HG03196 (cell line): ENCODE measurements at regions not wholly inside any gene's neighbourhood (a gene's known extent, or its start where the extent isn't known, plus 50 kb on each side); places are given as distances from the start of the nearest gene placed in this dataset.

Experiments
- ATAC-seq: cut with Tn5 transposase; IDR thresholded peaks from one replicate; pipeline ENCODE4 v1.9.1; 2021; ENCODE audit not compliant: unreplicated experiment

DNA sequence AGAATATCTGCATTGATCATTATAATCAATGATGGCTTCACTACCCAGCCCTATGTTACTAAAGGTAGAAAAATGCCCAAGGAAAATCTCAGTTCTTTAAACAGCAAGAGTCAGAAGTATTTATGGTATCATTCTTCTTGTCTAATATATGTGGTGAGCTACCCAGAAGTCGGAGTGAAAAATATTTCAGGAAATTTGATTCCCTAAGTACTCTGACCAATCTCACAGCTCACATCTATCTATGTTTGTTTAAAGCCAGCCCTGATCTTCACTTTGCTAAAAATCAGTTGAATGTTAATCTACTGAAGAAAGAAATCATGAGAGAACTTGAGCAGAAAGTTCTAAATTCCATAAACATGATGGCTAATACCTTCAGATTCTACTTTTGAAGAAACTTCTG is 522.9 kb upstream of the SLIT2 start:
- ATAC-seq = no peak

GRCh38 chr4:19727141-19727540 is 524.6 kb upstream of the SLIT2 start:
- no peak for ATAC-seq

GRCh38 chr4:19725130-19725529 is 526.6 kb upstream of the SLIT2 start:
- no peak for ATAC-seq

GRCh38 chr4:19722404-19722803 is 529.3 kb upstream of the SLIT2 start:
- ATAC-seq = no peak

DNA sequence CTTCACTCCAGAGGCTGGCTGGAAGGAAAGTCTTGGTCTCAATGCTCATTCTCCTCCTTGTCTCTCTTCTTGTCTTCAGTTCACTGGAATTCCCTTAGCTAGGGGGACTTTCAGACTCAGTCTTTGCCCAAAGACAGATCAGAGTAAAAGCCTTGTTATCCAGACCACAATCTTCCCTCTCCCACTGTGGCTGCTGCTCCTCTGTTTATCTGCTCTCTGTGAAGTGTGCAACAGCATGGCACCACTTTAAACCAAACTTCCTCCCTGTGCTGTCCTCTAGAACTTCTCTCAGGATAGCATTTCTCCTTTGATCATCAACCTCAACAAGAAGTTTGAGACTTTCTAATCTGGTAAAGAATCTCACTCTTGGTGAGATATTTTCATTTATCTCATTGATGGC is 530.1 kb upstream of the SLIT2 start:
- ATAC-seq = no peak

GRCh38 chr4:19720610-19721009 is 531.1 kb upstream of the SLIT2 start:
- no peak for ATAC-seq

- no peak for ATAC-seq
Observed at GRCh38 chr4:19720190-19720589, 531.5 kb upstream of the SLIT2 start.

- ATAC-seq = no peak
Observed at GRCh38 chr4:19711871-19712270, 539.8 kb upstream of the SLIT2 start.

DNA sequence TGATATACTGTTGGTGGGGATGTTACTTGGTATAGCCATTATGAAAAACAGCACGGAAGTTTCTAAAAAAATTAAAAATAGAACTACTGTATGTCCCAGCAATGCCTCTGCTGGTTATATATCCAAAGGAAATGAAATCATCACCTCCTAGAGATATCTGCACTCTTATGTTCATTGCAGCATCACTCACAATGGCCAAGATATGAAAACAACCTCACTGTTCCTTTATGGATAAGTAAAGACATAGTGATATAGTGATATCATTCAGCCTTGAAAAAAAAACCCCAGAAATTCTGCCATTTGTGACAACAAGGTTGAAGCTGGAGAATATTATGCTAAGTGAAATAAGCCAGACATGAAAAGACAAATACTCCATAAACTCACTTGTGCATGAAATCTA is 543.8 kb upstream of the SLIT2 start:
- no peak for ATAC-seq

DNA sequence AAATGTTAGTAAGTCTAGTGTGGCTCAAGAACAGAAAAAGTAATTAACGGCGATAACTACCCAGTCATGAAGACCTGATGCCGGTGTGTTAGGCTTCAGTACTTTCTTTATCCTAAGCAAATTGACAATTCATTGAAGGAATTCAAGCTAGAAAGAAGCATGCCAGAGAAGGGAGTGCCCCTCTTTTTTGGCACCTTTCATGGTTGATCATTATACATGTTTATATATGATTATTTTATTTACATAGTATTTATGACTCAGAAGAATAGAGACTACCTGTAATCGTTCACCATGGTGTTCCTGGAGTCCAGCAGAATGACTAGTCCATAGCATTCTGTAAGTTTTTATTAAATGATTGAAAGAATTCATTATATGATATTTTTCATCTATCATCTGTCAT is 548.3 kb upstream of the SLIT2 start:
- ATAC-seq = no peak

- no peak for ATAC-seq
Observed at GRCh38 chr4:19700992-19701391, 550.7 kb upstream of the SLIT2 start.

- ATAC-seq = no peak
Observed at GRCh38 chr4:19698961-19699360, 552.7 kb upstream of the SLIT2 start.

- no peak for ATAC-seq
Observed at GRCh38 chr4:19694812-19695211, 556.9 kb upstream of the SLIT2 start.

DNA sequence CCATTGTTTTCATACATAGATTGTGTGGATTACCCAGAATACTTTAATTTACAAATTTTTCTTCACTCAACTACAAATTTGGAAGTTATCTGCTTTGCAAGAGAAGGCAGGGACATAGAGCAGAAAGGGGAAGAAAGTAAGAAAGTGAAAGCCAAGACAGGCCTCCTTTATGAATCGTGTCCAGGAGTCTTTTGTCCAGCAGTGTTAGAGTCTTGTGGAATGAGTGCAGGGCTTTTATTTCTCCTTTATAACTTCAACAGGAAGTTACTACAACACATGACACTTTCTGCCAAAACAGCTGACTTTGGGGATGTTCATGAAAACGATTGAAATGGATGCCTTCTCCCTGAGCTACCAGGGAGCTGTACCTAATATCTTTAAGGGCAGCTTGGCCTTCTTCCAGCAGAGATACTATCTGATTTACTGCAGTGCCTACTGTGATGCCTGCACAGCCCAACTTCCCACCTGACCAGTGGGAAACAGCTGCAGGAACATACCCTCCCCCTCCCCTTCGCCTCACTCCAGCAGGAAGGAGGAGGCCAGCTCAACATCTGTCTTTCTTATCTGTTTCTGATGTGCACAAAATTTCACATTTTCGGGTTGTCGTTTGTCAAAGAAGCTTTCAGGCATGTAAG is 557.7 kb upstream of the SLIT2 start:
- no peak for ATAC-seq

DNA sequence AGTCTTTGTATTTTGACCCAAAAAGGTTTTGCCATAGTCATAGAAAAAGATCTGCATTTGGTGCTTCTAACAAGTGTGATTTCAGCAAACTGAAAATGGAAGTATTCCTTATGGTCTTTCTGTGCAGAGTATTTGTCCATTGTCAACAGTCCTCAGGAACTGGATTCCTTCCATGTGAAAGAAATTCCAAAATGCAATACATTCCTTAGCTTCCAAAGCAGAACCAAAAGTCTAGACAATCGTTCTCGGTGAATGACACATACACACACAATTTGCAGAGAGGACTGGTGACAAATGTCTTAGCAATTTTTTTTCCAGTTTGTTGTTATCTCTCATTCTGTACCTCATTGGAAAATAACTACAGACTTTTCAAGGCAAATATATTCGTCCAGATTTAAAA is 562.2 kb upstream of the SLIT2 start:
- ATAC-seq = no peak

- ATAC-seq = no peak
Observed at GRCh38 chr4:19686456-19686855, 565.2 kb upstream of the SLIT2 start.

- ATAC-seq = no peak
Observed at GRCh38 chr4:19684084-19684483, 567.6 kb upstream of the SLIT2 start.

DNA sequence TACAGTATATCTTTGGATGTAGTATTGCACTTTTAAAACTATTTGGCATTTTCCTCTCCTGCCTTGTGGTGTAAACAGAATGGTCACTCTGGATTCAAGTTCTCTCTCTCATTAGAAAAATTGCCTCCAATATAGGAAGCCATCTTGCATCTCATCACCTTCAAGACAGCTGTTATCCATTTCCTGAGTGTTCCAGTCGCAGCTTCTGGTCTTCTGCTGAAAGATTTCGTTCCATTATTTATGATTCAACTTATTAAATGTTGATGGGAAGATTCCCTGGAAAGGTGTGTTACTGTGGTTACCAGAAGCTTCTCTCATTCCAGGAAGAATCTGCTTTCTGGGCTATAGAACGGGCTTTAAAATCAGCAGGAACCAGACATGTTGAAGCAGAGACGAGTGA is 568.3 kb upstream of the SLIT2 start:
- ATAC-seq = no peak

DNA sequence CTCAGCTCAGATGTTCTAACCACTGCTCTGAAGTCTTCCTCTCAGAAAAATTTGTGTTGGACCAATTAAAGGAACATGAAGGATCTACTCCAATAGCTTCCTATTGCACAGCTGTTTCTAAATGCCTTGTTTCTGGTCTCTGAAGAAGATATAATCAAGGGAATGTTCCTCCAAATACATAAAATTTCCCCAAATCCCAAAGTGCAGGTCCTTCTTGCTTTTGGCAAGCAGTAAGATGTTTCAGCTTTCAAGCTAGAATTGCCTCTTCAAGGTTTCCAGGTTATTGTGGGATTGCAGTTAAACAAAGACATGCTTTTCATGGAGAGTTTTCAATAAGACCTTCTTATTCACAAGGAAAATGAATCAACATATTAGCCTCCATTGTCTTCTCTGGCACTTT is 574.5 kb upstream of the SLIT2 start:
- ATAC-seq = no peak

DNA sequence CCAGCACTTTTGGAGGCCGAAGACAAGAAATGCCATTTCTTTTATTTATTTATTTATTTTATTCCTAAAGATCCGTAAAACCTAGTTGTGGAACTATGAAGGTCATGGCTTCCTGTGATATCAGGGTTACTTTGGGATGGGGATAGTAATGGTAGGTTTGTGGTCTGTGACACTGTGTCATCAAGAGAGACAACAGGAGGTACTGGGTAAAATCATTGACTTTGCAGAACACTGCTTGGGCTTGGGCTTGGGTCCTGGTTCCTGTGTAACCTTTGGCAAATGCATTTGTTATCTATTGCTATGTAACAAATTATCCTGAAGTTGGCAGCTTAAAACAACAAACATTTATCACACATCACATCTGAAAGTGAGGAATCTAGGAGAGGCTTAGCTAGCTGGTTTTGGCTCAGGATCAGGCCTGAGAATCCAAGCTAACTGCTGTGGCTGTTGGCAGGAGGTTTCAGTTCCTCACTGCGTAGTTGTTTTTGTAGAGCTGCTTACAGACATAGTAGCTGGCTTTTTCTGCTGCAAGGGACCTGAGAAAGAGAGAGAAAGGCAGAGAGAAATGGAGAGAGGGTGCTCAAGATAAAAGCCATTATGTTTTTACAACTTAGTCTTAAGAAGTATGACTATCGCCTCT is 576.4 kb upstream of the SLIT2 start:
- ATAC-seq = no peak

- ATAC-seq = no peak
Observed at GRCh38 chr4:19659101-19659500, 592.6 kb upstream of the SLIT2 start.

GRCh38 chr4:19657856-19658255 is 593.8 kb upstream of the SLIT2 start:
- no peak for ATAC-seq

GRCh38 chr4:19655666-19656065 is 596.0 kb upstream of the SLIT2 start:
- ATAC-seq = no peak
